ENCODE measurements at regions not wholly inside any gene's neighbourhood (a gene's known extent, or its start where the extent isn't known, plus 50 kb on each side); places are given as distances from the start of the nearest gene placed in this dataset.

DNA sequence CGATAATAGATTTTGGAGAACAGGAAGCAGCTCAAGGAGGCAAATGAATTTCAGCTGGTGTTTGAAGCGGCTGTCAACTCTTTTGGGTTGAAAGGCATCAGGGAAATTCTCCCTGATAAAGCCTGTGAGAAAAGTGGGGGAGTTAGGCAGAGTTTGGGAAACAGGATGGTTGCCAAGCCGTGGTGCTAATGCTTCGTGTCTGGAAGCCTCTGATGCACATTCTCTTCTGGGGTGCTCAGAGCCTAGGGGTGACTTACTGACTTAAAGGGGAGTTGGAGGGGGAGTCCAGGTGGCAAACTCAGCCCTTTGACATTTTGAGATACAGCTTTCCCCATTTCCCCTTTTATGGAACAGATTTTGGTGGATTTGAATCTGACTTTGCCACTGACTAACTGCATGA, 202.5 kb upstream of the CLINT1 start:
- no peak for FAIRE-seq

DNA sequence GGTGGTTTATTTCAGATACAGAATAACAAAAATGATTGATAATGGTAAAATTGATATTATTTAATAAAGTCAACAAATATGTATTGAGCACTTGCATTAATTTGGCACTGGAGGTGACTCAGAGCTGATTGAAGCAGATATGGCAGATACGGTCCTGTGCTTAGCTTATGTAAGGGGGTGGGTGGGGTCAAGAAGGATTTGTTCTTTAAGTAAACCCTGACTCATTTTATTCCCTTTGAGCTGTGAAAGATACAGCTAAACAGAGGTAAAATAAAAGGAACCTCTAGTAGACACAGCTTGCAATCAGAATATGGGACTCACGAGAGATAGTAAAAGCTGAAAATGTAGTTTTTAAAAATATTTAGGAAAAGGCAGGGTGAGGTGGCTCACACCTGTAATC, 201.3 kb upstream of the CLINT1 start:
- intact Hi-C loops (cut with DNase I): no loop called here
- H3K27me3 ChIP-seq: no peaks in the 10 kb centered on the region
- no peak for ATAC-seq
- no peak for FAIRE-seq
- H3K4me3 ChIP-seq: no peak overlapping the region
- no peaks in the 10 kb centered on the region for H3K36me3 ChIP-seq
- H3K9me3 ChIP-seq: no peaks in the 10 kb centered on the region
- 55 to 63% methylated on average over 2 of the region's 2 CpGs for WGBS, 2 donors
- no peak overlapping the region for H3K27ac ChIP-seq
- H3K4me1 ChIP-seq: no peaks in the 10 kb centered on the region
- no peak for DNase-seq
- TF ChIP-seq, protein P1, sequence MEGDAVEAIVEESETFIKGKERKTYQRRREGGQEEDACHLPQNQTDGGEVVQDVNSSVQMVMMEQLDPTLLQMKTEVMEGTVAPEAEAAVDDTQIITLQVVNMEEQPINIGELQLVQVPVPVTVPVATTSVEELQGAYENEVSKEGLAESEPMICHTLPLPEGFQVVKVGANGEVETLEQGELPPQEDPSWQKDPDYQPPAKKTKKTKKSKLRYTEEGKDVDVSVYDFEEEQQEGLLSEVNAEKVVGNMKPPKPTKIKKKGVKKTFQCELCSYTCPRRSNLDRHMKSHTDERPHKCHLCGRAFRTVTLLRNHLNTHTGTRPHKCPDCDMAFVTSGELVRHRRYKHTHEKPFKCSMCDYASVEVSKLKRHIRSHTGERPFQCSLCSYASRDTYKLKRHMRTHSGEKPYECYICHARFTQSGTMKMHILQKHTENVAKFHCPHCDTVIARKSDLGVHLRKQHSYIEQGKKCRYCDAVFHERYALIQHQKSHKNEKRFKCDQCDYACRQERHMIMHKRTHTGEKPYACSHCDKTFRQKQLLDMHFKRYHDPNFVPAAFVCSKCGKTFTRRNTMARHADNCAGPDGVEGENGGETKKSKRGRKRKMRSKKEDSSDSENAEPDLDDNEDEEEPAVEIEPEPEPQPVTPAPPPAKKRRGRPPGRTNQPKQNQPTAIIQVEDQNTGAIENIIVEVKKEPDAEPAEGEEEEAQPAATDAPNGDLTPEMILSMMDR (IDR thresholded peaks at IDR 0.05): no peak

More for the DNA sequence above, 202.5 kb upstream of the CLINT1 start:
- Histone ChIP-seq H3K9me3 (no peaks in the 10 kb centered on the region), H3K4me3 (no peak overlapping the region), H3K27ac (no peak overlapping the region), H3K4me1 (no peaks in the 10 kb centered on the region), H3K36me3 (no peaks in the 10 kb centered on the region), H3K27me3 (no peaks in the 10 kb centered on the region)
- TF ChIP-seq, protein P1 (IDR thresholded peaks at IDR 0.05): no peak
- intact Hi-C loops (cut with DNase I): no loop called here
- DNase-seq: no peak
- ATAC-seq: no peak
- whole genome bisulfite sequencing, 2 donors: 80 to 92% methylated on average over 4 of the region's 4 CpGs

DNA sequence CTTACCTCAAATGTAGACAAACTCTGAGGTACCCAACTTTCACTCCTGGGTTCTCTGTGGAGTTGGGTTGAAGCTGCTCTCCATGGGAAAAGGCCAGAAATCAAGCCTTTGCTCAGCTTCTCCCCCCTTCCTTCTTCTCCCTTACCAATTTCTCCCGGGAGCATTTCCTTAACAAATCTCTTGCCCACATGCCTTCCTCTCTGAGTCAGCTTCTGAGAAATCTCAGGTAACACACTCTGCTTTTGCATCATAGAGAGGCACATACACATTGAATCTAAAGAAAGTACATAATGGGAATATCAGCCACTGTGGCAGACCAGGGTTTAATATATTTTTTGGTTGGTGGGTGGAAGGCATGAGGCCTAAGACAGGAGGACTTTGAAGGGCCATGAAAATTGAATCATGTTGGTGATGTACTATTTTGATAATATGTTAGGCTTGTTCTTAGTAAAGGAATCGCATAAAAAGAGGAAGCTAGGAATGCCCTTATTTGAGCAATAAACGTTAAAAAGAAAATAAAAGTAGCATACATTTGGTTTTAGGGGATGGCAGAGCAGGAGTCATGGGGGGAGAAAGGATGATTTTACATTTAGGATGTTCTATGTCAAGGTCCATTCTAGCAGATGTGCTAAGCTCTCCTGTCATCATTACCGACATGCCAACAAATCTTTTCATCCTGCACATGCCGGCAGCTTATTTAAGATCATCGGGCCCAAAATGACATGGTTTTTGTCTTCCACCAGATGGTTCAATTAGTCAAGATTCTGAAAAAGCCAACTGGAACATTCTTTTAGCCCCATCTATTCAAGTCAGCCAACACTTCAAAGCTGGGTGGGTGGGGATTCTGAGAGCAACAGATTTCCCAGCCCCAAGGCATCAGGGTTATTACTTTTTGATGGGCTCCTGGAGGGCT, 199.5 kb upstream of the CLINT1 start:
- no peak for DNase-seq
- FAIRE-seq: no peak
- intact Hi-C loops (cut with DNase I): no loop called here
- 75 to 82% methylated on average over 6 of the region's 6 CpGs for WGBS, 2 donors
- H3K4me3 ChIP-seq: no peak overlapping the region
- TF ChIP-seq, protein P1 (IDR thresholded peaks at IDR 0.05): no peak
- H3K27me3 ChIP-seq: no peaks in the 10 kb centered on the region
- H3K4me1 ChIP-seq: no peaks in the 10 kb centered on the region
- no peak for ATAC-seq
- H3K27ac ChIP-seq: no peak overlapping the region
- no peaks in the 10 kb centered on the region for H3K36me3 ChIP-seq
- no peaks in the 10 kb centered on the region for H3K9me3 ChIP-seq

DNA sequence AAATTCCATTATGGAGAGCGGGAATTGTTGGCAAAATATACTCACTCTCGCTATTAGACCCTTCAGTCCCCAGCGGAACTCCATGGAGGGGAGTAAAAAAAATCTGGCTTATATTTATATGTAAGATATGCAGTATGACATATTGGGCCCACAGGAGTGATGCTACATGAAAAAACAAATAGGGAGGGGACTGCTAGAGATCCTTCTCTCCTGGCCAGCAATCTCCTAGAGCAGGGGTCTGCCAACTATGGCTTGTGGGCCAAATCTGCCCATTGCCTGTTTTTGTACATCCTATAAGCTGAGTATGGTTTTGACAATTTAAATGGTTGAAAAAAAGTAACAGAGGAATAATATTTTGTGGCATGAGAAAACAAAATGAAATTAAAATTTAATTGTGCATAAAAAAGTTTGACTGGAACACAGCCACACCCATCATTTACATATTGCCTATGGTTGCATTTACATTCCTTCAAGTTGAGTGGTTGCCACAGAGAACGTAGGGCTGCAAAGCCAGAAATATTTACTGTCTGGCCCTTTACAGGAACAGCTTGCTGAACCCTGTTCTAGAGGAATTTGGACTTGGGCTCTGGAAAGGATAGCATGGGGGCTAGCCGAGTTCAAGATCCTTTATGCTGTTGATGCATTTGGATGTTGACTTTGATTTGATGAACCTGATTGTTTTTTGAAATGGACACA, 197.3 kb upstream of the CLINT1 start:
- intact Hi-C loops (cut with DNase I): no loop called here
- no peak for FAIRE-seq

More for the DNA sequence above, 197.3 kb upstream of the CLINT1 start:
- ATAC-seq (no peak), DNase-seq (no peak)
- no peaks in the 10 kb centered on the region for H3K4me1 ChIP-seq
- no peaks in the 10 kb centered on the region for H3K27me3 ChIP-seq
- no peak overlapping the region for H3K4me3 ChIP-seq
- H3K36me3 ChIP-seq: no peaks in the 10 kb centered on the region
- TF ChIP-seq, protein P1 (IDR thresholded peaks at IDR 0.05): no peak
- no peak overlapping the region for H3K27ac ChIP-seq
- 84 to 86% methylated on average over 5 of the region's 5 CpGs for WGBS, 2 donors
- no peaks in the 10 kb centered on the region for H3K9me3 ChIP-seq

All from pancreas (tissue), 10 donors.